Liver (tissue), 8 donors: ENCODE measurements at regions not wholly inside any gene's neighbourhood (a gene's known extent, or its start where the extent isn't known, plus 50 kb on each side); places are given as distances from the start of the nearest gene placed in this dataset.

Experiments
- DNase-seq: peaks from one replicate; pipeline ENCODE4 v3.0.0-alpha.2; 2017; ENCODE audit warnings: low spot score
- H3K27ac ChIP-seq, 2 donors: one replicate each; pipeline ENCODE4 v1.7.0; 2013; ENCODE audit warnings: inconsistent platforms in 2 of 2, low read length in 2 of 2, control low read depth in 1 of 2, low read depth in 1 of 2, mild to moderate bottlenecking in 1 of 2
- H3K27me3 ChIP-seq, 4 donors: one replicate each; pipeline versions ENCODE4 v1.6.1 to v1.7.0; 2013; ENCODE audit warnings: low read length in 3 of 4, inconsistent platforms in 1 of 4, mild to moderate bottlenecking in 1 of 4, moderate library complexity in 1 of 4; ENCODE audit not compliant: control insufficient read depth in 4 of 4, insufficient read depth in 4 of 4
- H3K36me3 ChIP-seq, 4 donors: one replicate each; pipeline versions ENCODE4 v1.6.1 to v1.7.0; 2013; ENCODE audit warnings: low read length in 3 of 4, mild to moderate bottlenecking in 3 of 4, low read depth in 1 of 4, moderate library complexity in 1 of 4; ENCODE audit not compliant: control insufficient read depth in 4 of 4, insufficient read depth in 3 of 4
- H3K4me1 ChIP-seq, 4 donors: one replicate each; pipeline versions ENCODE4 v1.6.1 to v1.7.0; 2013; ENCODE audit warnings: low read length in 3 of 4, mild to moderate bottlenecking in 3 of 4, moderate library complexity in 1 of 4; ENCODE audit not compliant: control insufficient read depth in 4 of 4, insufficient read depth in 4 of 4
- H3K4me3 ChIP-seq, 3 donors: one replicate each; pipeline versions ENCODE4 v1.6.1 to v1.7.0; 2013; ENCODE audit warnings: low read length in 3 of 3, control low read depth in 1 of 3, low read depth in 1 of 3, mild to moderate bottlenecking in 1 of 3
- H3K9ac ChIP-seq, 2 donors: one replicate each; pipeline ENCODE4 v1.7.0; 2013; ENCODE audit warnings: low read length in 2 of 2, mild to moderate bottlenecking in 2 of 2, moderate library complexity in 2 of 2, control low read depth in 1 of 2, low read depth in 1 of 2
- H3K9me3 ChIP-seq, 4 donors: one replicate each; pipeline versions ENCODE4 v1.6.1 to v1.7.0; 2013; ENCODE audit warnings: low read length in 3 of 4; ENCODE audit not compliant: control insufficient read depth in 4 of 4
- CTCF ChIP-seq: fragments of 150-350 bp; IDR thresholded peaks from 2 replicates; pipeline ENCODE4 v1.5.1; 2017; ENCODE audit warnings: improper control_type of control experiment, low read depth, low read length; ENCODE audit not compliant: missing input control
- EGR1 ChIP-seq, 2 donors: IDR thresholded peaks; 2 replicates each; pipeline ENCODE4 v1.6.1; 2016 to 2018; ENCODE audit warnings: antibody characterized with exemption in 2 of 2, low read depth in 2 of 2
- FOXA1 ChIP-seq: IDR thresholded peaks from 2 replicates; pipeline ENCODE4 v1.6.1; 2016; ENCODE audit warnings: antibody characterized with exemption
- FOXA2 ChIP-seq: IDR thresholded peaks from 2 replicates; pipeline ENCODE4 v1.6.1; 2016; ENCODE audit warnings: antibody characterized with exemption
- GABPA ChIP-seq, 2 donors: IDR thresholded peaks in 1 of 2; conservative IDR thresholded peaks in 1 of 2; 2 replicates each; pipeline ENCODE4 v1.6.1; 2016; ENCODE audit warnings: antibody characterized with exemption in 2 of 2, mild to moderate bottlenecking in 1 of 2, moderate library complexity in 1 of 2
- HNF4A ChIP-seq, 2 donors: conservative IDR thresholded peaks; 2 replicates each; pipeline ENCODE4 v1.6.1; 2016; ENCODE audit warnings: antibody characterized with exemption in 2 of 2, mild to moderate bottlenecking in 2 of 2
- HNF4G ChIP-seq: IDR thresholded peaks from 2 replicates; pipeline ENCODE4 v1.6.1; 2016; ENCODE audit warnings: antibody characterized with exemption
- JUND ChIP-seq, 2 donors: IDR thresholded peaks; 2 replicates each; pipeline ENCODE4 v1.6.1; 2016; ENCODE audit warnings: antibody characterized with exemption in 2 of 2
- MAX ChIP-seq: IDR thresholded peaks from 2 replicates; pipeline ENCODE4 v1.6.1; 2016; ENCODE audit warnings: antibody characterized with exemption
- NR2F2 ChIP-seq: IDR thresholded peaks from 2 replicates; pipeline ENCODE4 v1.6.1; 2016; ENCODE audit warnings: antibody characterized with exemption
- RAD21 ChIP-seq, 2 donors: IDR thresholded peaks; 2 replicates each; pipeline ENCODE4 v1.6.1; 2016; ENCODE audit warnings: antibody characterized with exemption in 2 of 2, mild to moderate bottlenecking in 2 of 2
- REST ChIP-seq: IDR thresholded peaks from 2 replicates; pipeline ENCODE4 v1.6.1; 2016; ENCODE audit warnings: antibody characterized with exemption, mild to moderate bottlenecking
- SP1 ChIP-seq: IDR thresholded peaks from 2 replicates; pipeline ENCODE4 v1.6.1; 2018; ENCODE audit warnings: antibody characterized with exemption, mild to moderate bottlenecking
- TAF1 ChIP-seq: conservative IDR thresholded peaks from 2 replicates; pipeline ENCODE4 v1.6.1; 2016; ENCODE audit warnings: antibody characterized with exemption, mild to moderate bottlenecking
- YY1 ChIP-seq: IDR thresholded peaks from 2 replicates; pipeline ENCODE4 v1.6.1; 2016; ENCODE audit warnings: antibody characterized with exemption, mild to moderate bottlenecking
- WGBS: extraction: QIAGEN DNeasy Blood & Tissue Kit; methylation state at CpG from one replicate; pipeline ENCODE4 v1.1.7; 2013; 5-methylcytosine and 5-hydroxymethylcytosine counted together
- donor health status: healthy.
- donor health status: healthy.
- donor health status: healthy.
- donor health status: healthy.
- donor health status: healthy.

GRCh38 chr16:86349338-86349900 is 160.9 kb upstream of the FOXF1 start:
- Histone ChIP-seq H3K4me1 (no peaks in the 10 kb centered on the region), H3K9ac (no peak overlapping the region), H3K27ac (no peak overlapping the region), H3K27me3 (peaks cover 0 to 10% (median 0%) of the 10 kb centered on the region in 4 donors), H3K4me3 (no peak overlapping the region), H3K9me3 (no peaks in the 10 kb centered on the region), H3K36me3 (no peaks in the 10 kb centered on the region)
- DNase-seq = no peak
- WGBS = 73% methylated on average over 5 of the region's 5 CpGs
- no peak for TF ChIP-seq MAX
- no peak for TF ChIP-seq HNF4G
- TF ChIP-seq NR2F2 = no peak
- no peak for TF ChIP-seq FOXA1
- no peak for TF ChIP-seq TAF1
- TF ChIP-seq JUND (IDR thresholded peaks at IDR 0.05) = no peak
- TF ChIP-seq RAD21 (IDR thresholded peaks at IDR 0.05) = no peak
- no peak for TF ChIP-seq EGR1 (IDR thresholded peaks at IDR 0.05; ENCODE audit: low read depth in 2 of 2)
- TF ChIP-seq YY1 = no peak
- TF ChIP-seq FOXA2 = no peak
- no peak for TF ChIP-seq HNF4A (conservative IDR thresholded peaks at IDR 0.05)
- no peak for TF ChIP-seq CTCF
- no peak for TF ChIP-seq REST
- TF ChIP-seq GABPA (IDR thresholded peaks at IDR 0.05 in 1 of 2, conservative IDR thresholded peaks at IDR 0.05 in 1 of 2) = no peak
- TF ChIP-seq SP1 = no peak

GRCh38 chr16:86350289-86350688 is 160.0 kb upstream of the FOXF1 start:
- no peak overlapping the region for H3K9ac ChIP-seq
- peaks cover 0 to 1% (median 0%) of the 10 kb centered on the region in 4 donors for H3K9me3 ChIP-seq
- no peak for DNase-seq
- 57% methylated on average over 5 of the region's 5 CpGs for WGBS
- no peaks in the 10 kb centered on the region for H3K4me1 ChIP-seq
- H3K36me3 ChIP-seq = no peaks in the 10 kb centered on the region
- no peak overlapping the region for H3K4me3 ChIP-seq
- no peak overlapping the region for H3K27ac ChIP-seq
- H3K27me3 ChIP-seq = peaks cover 0 to 12% (median 0%) of the 10 kb centered on the region in 4 donors
- no peak for TF ChIP-seq MAX
- no peak for TF ChIP-seq EGR1 (IDR thresholded peaks at IDR 0.05; ENCODE audit: low read depth in 2 of 2)
- TF ChIP-seq YY1 = no peak
- no peak for TF ChIP-seq FOXA2
- TF ChIP-seq CTCF = no peak
- TF ChIP-seq HNF4A (conservative IDR thresholded peaks at IDR 0.05) = no peak
- no peak for TF ChIP-seq SP1
- TF ChIP-seq RAD21 (IDR thresholded peaks at IDR 0.05) = no peak
